NCI-H345 (cell line): ENCODE measurements at regions not wholly inside any gene's neighbourhood (a gene's known extent, or its start where the extent isn't known, plus 50 kb on each side); places are given as distances from the start of the nearest gene placed in this dataset.

ENCODE experiments used
- DNase-seq: peaks from one replicate; lab custom pipeline; 2025; lab: John Stamatoyannopoulos, UW

- DNase-seq: no peak
These were observed 76.7 kb downstream of the TRIM29 start for GRCh38 chr11:120061036-120061760.

GRCh38 chr11:120060512-120060911 is 77.4 kb downstream of the TRIM29 start:
- no peak for DNase-seq

- no peak for DNase-seq
These were observed 79.0 kb downstream of the TRIM29 start for GRCh38 chr11:120058931-120059330.

GRCh38 chr11:120057595-120058581 is 80.0 kb downstream of the TRIM29 start:
- no peak for DNase-seq

- no peak for DNase-seq
These were observed 80.9 kb downstream of the TRIM29 start for GRCh38 chr11:120057028-120057330.

GRCh38 chr11:120056301-120057027 is 81.4 kb downstream of the TRIM29 start:
- DNase-seq: no peak

GRCh38 chr11:120055646-120056045 is 82.3 kb downstream of the TRIM29 start:
- no peak for DNase-seq

- no peak for DNase-seq
These were observed 83.2 kb downstream of the TRIM29 start for GRCh38 chr11:120054753-120055045.

- no peak for DNase-seq
These were observed 83.7 kb downstream of the TRIM29 start for GRCh38 chr11:120054016-120054752.

- DNase-seq: no peak
These were observed 85.6 kb downstream of the TRIM29 start for GRCh38 chr11:120052196-120052775.

GRCh38 chr11:120044011-120044675 is 93.8 kb downstream of the TRIM29 start:
- DNase-seq: no peak

- DNase-seq: no peak
These were observed 94.5 kb downstream of the TRIM29 start for GRCh38 chr11:120043328-120043945.

- no peak for DNase-seq
These were observed 96.3 kb downstream of the TRIM29 start for GRCh38 chr11:120041625-120042024.

- peak; percentile 17 for DNase-seq
These were observed 97.6 kb downstream of the TRIM29 start for GRCh38 chr11:120040151-120040840.

- DNase-seq: no peak
These were observed 98.9 kb downstream of the TRIM29 start for GRCh38 chr11:120039039-120039438.

GRCh38 chr11:120037111-120037510 is 100.8 kb downstream of the TRIM29 start:
- no peak for DNase-seq

- DNase-seq: no peak
These were observed 102.2 kb downstream of the TRIM29 start for GRCh38 chr11:120035756-120036155.

GRCh38 chr11:120034881-120035630 is 102.9 kb downstream of the TRIM29 start:
- peak; percentile 72 for DNase-seq

GRCh38 chr11:120034176-120034875 is 103.6 kb downstream of the TRIM29 start:
- DNase-seq: peak; percentile 46
